HG03103 (cell line): ENCODE measurements at regions not wholly inside any gene's neighbourhood (a gene's known extent, or its start where the extent isn't known, plus 50 kb on each side); places are given as distances from the start of the nearest gene placed in this dataset.
"Not testable (repeated sequence)": the region's sequence is repeated elsewhere in the genome, so short reads cannot be mapped to it uniquely, and the experiment has no call there.

Source experiments
- ATAC-seq: cut with Tn5 transposase; IDR thresholded peaks from one replicate; pipeline ENCODE4 v1.9.1; 2021; ENCODE audit warnings: low read depth; ENCODE audit not compliant: unreplicated experiment

DNA sequence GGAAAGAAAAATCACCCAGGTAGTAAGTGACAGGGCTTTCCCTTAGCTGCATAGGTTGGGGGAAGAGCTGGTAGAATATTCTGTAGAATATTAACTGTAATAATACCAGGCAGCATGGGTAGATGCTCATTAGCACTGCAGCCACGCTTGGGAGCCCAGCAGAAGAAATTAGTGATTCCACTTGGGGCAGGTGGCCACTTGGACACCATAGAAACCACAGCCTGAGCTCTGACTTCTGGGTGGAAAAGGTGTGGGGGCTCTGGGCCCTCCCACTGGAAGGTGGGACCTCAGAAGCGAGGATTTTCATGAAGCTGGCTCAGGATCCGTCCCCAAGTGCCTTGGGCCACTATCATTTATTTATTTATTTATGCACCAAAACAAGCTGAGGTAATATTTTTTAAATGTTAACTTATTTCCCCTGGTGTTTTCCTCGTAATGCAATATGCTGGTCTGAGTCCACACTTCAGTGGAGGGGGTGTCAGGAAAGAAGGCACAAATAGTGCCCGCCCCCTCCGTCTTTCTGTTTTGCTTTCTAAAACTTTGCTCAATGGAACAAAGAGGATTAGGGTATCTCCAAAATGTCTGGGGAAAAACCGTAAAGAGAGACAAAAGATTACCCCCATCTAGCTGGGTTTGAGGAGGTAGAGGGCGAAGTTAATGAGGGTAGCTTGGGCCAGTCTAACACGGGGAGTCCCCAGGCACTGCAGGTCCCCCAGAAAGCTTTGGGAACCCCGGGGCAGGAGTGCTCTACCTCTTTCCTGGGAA lies 75.2 kb upstream of the GADD45A start:
- no peak for ATAC-seq

DNA sequence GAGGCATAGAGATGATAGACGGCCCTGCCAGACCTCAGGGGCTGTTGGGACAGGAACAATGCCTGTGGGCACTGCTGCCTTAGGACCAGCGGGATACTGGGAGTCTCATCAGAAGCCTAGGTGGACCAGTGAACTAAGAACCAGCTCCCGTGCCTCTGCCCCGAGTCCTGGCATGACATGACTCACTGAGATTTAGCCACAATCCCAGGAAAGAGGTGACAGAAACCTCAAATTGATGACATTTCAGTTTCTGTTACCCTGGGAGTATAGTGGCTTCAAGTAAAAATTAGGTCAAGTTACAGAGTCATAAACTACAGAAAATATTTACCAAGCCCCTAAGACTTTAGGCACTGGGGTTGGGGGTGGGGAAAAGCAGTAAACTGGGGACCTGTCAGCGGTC lies 74.6 kb upstream of the GADD45A start:
- no peak for ATAC-seq

DNA sequence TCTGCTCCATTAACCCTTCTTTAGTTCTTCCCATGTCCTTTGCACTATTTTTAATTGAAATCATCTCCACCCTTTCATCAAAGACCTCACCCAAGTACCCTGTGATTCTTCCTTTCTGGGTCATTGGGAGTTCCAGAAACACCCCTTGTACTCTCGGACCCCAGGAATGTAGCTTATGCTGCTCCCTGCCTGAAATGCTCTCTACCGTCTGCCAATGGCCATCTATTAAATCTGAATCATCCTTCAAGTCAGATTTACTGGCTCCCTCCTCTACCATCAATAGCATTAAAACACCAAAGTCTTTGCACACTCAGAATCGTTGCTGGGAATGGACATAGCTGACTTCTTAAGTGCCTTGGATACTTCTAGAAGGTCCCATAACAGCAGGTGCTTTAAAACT lies 73.2 kb upstream of the GADD45A start:
- ATAC-seq: no peak

DNA sequence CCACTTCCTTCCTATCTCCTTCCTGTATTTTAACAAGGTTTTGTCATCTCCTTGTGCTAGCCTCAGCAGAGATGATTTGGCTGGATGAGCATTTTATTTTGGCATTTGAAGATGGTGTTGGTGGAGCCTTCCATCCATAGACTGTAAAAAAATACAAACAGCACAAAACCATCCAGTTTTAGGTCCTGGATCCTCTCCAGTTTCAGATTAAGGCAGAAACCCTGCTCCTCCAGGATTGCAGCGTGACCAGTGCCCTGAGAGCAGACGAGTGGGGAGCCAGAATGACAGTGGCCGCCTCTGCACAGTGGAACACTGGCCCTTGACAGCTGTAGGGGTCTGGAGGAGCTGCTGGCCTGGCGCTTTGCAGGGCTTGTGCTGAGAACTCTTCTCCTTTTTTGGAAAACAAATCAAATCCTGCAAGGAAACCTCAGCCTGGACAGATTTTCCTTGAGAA lies 72.2 kb upstream of the GADD45A start:
- no peak for ATAC-seq

DNA sequence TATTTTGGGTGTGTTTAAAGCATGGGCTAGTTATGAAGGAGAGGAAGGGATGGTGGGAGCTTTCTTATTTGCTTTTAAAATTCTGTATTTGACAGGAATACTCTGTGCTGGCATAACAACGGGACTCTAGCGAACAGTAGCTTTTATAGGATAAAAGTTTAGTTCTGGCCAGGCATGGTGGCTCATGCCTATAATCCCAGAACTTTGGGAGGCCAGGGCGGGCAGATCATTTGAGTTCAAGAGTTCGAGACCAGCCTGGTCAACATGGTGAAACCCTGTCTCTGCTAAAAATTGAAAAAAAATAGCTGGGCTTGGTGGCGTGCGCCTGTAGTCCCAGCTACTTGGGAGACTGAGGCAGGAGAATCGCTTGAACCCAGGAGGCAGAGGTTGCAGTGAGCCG lies 71.5 kb upstream of the GADD45A start:
- ATAC-seq: not testable (repeated sequence)

DNA sequence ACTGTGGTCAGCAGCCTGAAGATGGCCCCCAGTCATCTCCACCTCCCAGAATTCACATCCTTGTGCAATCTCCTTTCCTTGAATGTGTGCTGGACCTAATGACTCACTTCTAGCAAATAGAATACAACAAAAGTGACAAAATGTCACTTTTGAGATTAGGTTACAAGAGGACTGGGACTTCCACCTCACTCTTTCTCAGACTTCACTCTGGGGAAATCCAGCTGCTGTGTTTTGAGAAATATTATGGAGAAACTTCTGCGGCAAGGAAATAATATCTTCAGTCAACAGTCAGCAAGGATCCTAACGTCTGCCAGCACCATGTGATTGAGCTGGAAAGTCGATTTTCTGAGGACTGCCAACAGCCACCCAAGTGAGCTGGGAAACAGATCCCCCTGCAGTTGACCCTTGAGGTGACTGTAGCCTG lies 70.5 kb upstream of the GADD45A start:
- ATAC-seq: no peak

DNA sequence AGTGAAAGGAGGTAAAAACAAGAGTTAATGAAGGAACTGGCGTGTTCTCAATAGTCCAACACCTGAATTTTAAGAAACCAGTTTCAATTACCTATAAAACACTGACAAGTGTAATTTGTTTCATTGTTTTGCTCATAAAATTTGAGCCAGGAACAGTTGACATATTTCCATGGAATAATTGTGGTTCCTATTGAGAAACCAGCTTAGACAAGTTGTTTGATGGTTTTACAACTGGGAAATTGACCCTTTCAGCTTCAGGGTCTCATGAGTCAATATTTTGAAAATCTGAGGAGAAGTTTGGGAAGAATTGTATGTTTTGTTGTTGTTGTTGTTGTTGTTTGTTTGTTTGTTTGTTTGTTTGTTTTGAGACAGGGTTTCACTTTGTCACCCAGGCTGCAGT lies 69.1 kb upstream of the GADD45A start:
- ATAC-seq: no peak

DNA sequence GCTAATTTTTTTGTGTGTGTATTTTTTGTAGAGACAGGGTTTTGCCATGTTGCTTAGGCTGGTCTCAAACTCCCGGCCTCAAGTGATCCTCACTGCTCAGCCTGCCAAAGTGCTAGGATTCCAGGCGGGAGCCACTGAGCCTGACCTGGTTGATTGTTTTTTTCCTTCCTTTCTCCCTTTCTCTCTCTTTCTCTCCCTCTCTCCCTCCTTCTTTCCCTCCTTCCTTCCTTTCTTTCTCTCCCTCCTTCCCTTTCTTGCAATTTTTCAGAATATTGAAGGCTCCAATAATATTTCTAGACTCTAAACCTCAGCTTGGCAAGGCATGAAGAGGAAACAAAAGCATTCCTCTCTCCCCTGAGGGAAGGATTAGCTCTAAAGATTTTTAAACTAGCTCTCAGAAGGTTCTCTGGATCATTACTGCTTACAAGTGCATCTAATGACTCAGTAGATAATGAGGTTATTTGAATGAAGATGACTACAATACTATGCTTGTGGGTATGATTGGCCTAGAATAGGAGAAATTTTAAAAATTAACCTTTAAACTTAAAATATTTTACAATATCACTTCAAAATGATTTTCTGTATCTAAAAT lies 68.5 kb upstream of the GADD45A start:
- ATAC-seq: no peak

DNA sequence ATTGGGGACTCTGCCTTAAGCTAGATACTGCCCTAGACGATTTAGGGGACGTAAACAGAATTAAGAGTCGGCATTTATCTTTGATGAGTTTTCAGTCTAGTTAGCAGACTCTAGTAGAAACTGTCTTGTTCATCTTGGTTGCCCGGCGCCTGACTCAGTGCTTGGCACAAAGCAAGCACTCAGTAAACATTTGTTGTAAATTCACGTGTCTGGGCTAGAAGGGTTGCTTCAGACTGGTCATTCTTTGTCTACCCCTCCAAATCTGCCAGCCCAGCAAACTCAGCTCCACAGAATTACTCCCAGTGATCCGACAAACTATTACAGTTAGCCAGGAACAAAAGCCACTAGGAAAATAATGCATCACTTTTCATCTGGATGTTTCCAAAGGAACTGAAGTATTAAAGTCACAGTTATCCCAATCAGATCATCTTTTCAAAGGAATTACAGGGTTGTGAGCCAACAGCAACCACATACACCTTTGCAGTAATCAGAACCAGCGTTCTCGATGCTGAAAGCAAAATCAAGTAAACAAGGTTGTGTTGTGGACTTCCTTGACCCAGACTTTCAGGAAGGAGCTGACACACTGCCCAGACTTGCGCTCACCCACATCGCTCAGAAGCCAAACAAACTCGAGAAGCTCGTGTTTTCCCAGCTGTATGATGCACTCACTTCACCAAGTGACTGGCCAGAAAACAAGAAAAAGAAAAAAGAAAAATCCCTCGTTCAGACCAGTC lies 66.5 kb upstream of the GADD45A start:
- no peak for ATAC-seq

DNA sequence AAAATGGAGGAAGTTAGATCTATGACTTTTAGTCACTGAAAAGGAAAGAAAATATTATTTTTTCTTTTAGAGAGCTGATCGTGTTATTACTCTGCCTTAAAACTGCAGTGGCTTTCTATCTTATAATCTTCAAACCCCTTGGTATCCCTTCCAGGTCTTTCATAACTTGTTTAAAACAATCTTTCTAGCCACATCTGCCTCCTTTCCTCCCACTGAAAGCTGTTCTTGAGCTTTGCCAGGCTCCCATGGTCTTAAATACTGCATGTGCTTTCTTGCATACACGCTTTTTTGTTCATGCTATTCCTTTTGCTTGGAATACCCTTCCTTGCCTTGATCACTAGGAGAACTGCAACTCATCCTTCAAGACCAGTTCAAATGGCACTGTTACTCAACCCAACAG lies 65.9 kb upstream of the GADD45A start:
- ATAC-seq: no peak

DNA sequence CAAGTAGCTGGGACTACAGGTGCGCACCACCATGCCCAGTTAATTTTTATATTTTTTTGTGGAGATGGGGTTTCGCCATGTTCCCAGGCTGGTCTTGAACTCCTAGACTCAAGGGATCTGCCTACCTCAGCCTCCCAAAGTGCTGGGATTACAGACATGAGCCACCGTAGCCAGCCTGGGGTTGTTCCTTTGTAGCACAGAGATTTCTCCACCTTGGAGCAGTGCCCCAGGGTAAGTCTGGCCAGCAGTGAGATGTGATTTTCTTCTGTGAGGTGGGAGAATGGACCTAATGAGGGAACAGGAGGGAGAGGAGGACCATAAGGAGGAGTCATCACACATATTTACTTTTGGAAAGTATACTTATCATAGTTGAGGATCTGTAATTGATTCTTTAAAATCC lies 61.1 kb upstream of the GADD45A start:
- no peak for ATAC-seq

DNA sequence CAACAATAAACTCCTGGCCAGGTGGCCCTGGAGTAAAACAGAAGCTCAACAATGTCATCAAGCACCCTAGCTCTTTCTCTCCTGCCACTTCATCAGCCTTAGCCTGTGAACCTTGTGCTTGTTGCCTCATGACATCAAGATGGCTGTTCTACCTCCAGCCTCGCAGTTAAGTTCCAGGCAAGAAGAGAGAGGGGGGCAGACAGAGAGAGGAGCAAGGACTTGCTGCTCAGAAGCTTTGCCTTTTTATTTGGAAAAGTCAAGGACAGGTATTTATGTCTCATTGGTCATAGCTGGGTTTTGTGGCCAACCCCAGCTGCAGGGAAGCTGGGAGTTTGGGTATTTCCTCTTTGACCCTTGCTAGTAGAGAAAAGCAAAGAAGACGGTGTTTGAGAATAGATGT lies 60.3 kb upstream of the GADD45A start:
- no peak for ATAC-seq

DNA sequence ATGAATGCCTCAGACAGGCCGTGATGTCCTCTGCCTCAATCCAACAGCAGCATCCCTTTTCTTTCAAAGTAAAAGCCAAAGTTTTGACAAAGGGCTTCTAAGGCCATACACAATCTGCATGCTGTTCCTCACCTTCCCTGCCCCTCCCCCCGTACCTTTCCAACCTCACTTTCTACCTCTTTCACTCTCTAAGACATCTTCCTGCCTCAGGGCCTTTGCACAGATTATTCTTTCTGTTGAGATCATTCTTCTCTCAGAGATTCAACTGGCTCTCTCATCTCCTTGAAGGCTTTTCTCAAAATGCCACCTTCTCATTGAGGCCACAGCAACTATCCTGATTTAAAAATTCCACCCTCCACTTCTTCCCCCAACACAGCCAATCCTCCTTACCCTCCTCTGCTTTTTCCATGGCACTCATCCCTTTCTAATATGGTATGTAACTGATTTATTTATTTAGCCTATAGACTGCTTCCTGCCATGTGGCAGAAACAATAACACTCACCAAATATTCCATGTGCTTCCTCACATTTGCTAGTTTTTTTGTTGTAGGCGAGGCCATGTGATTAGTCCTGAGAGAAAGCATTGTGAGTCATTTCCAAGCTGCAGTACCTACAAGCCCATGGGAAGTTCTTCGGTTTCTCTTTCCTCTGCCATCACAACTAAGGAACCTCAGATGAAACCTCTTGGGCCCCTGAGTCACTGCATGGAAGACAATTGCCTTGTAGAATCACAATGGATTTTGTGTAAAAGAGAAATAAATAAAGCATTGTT lies 58.7 kb upstream of the GADD45A start:
- ATAC-seq: no peak

DNA sequence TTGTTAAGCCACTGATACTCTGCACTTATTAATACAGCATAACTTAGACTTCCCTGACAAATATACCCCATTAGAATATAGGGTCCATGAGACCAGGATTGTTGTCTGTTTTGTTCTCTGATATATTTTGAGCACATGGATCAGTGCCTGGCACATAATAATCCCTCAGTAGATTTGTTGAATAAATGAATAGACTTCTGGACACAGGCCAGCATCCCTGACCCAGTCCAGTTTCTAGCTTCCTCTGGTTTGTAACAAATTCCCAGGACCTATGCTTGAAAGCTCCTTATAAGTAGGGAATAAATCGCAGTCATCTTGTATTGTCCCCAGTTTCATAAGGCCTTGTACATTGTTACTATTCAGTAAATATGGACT lies 58.2 kb upstream of the GADD45A start:
- no peak for ATAC-seq

DNA sequence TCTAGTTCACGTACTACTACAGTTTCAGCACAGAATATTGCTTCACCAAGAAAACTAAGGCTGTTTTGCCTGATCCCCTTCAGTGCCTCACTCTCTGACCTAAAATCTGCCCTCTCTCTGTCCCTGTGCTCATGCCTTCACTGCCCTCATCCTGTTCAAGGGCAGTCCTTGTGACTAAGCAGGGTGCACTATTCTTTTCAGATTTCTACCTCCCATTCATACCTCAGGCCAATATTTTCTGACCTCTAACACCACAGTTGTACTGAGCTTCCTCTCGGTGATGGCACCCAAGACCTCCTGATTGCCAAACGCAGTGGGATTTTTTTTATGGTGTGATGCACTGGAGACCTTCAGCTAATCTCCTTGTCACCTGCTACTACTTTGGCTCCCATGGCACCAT lies 57.7 kb upstream of the GADD45A start:
- ATAC-seq: no peak

DNA sequence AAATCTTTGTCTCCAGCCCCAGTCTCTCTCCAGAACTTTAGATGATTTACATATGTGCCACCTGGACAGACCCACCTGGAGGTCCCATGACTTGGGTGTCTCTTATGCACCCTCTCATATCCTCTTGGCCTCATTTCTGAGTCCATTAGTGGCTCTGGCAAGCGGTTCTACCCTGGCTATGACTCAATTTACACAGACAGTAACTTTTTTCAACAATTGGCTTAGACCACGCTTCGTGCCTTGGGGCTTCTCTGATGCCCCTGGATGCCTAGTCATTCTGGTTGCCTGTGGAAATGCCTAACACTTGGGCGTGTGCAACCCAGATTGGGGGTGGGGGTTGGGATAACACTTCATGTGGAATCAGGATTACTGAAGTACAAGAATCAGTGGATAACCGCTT lies 57.1 kb upstream of the GADD45A start:
- ATAC-seq: no peak

DNA sequence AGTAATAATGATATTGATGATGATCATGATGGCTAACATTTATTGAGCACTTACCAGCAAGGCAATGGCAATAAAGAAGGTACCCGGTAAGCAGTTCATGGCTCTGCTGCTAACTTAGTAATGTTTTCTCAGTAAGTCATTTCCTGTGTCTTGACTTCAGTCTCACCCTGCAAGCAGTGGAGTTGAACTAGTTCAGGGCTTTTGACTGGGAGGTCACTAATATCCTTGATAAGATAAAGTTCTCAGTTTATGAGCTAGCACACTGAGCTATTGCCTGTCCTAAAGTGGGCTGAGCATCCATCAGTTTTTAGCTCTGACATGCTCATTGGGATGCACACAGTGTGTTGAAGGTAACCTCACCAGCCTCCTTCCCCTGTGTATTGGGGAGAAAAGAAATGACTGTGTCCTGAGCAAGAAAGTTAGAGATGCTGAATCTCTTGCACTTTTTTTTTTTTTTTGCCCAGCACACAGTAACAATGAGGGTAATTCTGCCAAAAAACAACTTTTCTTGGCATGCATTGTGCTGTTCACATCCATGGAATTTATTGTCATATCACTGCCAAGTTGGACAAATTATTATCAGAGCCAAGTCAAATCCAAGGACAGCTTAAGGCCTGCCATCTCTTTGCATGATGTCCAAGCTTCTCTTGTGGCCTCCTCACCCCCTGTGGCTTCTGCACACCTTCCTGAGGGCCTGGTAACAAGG lies 55.5 kb upstream of the GADD45A start:
- no peak for ATAC-seq

DNA sequence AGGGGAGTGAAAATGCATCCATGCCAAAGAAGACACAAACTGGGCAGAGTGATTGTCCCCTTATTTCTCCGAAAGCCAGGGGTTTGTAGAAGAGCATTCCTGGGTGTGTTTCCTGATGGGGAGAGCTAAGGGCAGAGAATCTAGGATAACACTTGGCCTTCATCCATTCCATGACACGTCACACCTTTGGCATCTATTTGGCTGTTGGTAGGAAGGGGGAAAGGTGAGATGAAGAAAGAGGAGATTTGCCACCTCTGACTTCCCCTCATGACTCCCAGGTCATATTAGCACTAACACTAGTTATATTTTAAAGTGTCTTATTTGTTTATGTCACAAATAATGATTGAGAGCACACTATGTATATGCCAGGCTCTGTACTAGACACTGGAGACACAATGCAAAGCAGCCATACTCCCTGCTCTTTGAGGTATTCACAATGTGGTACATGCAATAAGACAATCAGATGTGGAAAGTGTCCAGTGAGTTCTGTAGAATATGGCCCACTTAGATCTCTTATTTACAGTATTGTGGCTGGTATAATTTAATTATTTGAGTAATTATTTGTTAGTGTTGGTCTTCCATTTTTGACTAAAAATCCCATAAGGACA lies 54.5 kb upstream of the GADD45A start:
- no peak for ATAC-seq

DNA sequence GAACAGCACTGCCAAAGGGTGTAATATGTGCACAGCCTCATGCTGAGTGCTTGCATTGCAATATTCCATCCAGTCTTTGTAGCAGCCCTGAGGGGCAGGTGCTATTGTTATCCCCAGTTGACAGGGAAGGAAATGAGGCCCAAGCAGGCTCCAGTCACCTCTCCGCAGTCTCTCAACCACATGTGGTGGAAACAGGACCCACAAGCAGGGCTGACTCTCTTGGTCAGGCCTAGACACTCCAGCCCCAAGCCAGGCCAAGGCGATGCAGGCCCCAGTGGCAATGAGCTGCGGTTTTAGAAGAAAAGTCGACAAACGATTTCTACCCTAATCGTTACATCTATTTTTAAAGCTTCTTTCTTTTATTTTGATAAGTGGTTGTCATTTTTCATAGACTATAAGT lies 52.6 kb upstream of the GADD45A start:
- ATAC-seq: no peak
